SK-N-SH treated with all-trans-retinoic acid at 6 μM for 48 hours (cell line): ENCODE measurements at regions not wholly inside any gene's neighbourhood (a gene's known extent, or its start where the extent isn't known, plus 50 kb on each side); places are given as distances from the start of the nearest gene placed in this dataset.

Source experiments
- ATAC-seq: fragments of 200-7000 bp; cut with Tn5 transposase; 3 replicates; pipeline ENCODE4 v1.9.1; 2020; ENCODE audit warnings: mild to moderate bottlenecking, moderate library complexity
- ARNTL ChIP-seq: fragments of 450-650 bp; formaldehyde crosslinking; IDR thresholded peaks from 2 replicates; pipeline ENCODE4 v1.5.0; 2020; ENCODE audit warnings: low read depth, mild to moderate bottlenecking, moderate library complexity, borderline replicate concordance
- BACH2 ChIP-seq: fragments of 250-450 bp; sonication (Bioruptor Pico); IDR thresholded peaks from 2 replicates; pipeline ENCODE4 v1.9.0; 2021; ENCODE audit warnings: mild to moderate bottlenecking, borderline replicate concordance
- CSDC2 ChIP-seq: fragments of 250-450 bp; sonication (Bioruptor Pico); IDR thresholded peaks from 2 replicates; pipeline ENCODE4 v1.5.0; 2020; ENCODE audit warnings: mild to moderate bottlenecking, moderate library complexity
- CSRNP3 ChIP-seq: fragments of 250-450 bp; sonication (Bioruptor Pico); IDR thresholded peaks from 2 replicates; pipeline ENCODE4 v1.5.1; 2021; ENCODE audit warnings: mild to moderate bottlenecking, moderate library complexity
- GLIS3 ChIP-seq: fragments of 250-450 bp; sonication (Bioruptor Pico); IDR thresholded peaks from 2 replicates; pipeline ENCODE4 v1.5.0; 2020; ENCODE audit warnings: mild to moderate bottlenecking, moderate library complexity
- ISL1 ChIP-seq: fragments of 250-450 bp; sonication (Bioruptor Pico); IDR thresholded peaks from 2 replicates; pipeline ENCODE4 v2.1.2; 2022; ENCODE audit warnings: mild to moderate bottlenecking, moderate library complexity
- PPARA ChIP-seq: fragments of 250-450 bp; sonication (Bioruptor Pico); IDR thresholded peaks from 2 replicates; pipeline ENCODE4 v1.5.0; 2020; ENCODE audit warnings: mild to moderate bottlenecking, borderline replicate concordance
- RARB ChIP-seq: fragments of 250-450 bp; sonication (Bioruptor Pico); IDR thresholded peaks from 2 replicates; pipeline ENCODE4 v1.8.0; 2021; ENCODE audit warnings: mild to moderate bottlenecking, moderate library complexity
- TCF4 ChIP-seq: fragments of 250-450 bp; sonication (Bioruptor Pico); IDR thresholded peaks from 2 replicates; pipeline ENCODE4 v1.8.0; 2021; ENCODE audit warnings: mild to moderate bottlenecking, moderate library complexity, borderline replicate concordance
- TOX ChIP-seq: fragments of 250-450 bp; sonication (Bioruptor Pico); IDR thresholded peaks from 2 replicates; pipeline ENCODE4 v1.8.0; 2021; ENCODE audit warnings: mild to moderate bottlenecking, moderate library complexity, borderline replicate concordance
- ZC3H10 ChIP-seq: fragments of 250-450 bp; sonication (Bioruptor Pico); IDR thresholded peaks from 2 replicates; pipeline ENCODE4 v1.5.1; 2021; ENCODE audit warnings: mild to moderate bottlenecking, moderate library complexity
- ZFP3 ChIP-seq: fragments of 250-450 bp; sonication (Bioruptor Pico); IDR thresholded peaks from 2 replicates; pipeline ENCODE4 v1.5.0; 2020; ENCODE audit warnings: mild to moderate bottlenecking, moderate library complexity
- ZFP30 ChIP-seq: fragments of 450-650 bp; formaldehyde crosslinking; IDR thresholded peaks from 2 replicates; pipeline ENCODE4 v1.5.0; 2022; ENCODE audit warnings: mild to moderate bottlenecking, moderate library complexity
- ZNF70 ChIP-seq: fragments of 450-650 bp; formaldehyde crosslinking; IDR thresholded peaks from 2 replicates; pipeline ENCODE4 v1.5.0; 2020; ENCODE audit warnings: mild to moderate bottlenecking, moderate library complexity
- ZNF8 ChIP-seq: fragments of 450-650 bp; formaldehyde crosslinking; IDR thresholded peaks from 2 replicates; pipeline ENCODE4 v1.5.0; 2020; ENCODE audit warnings: mild to moderate bottlenecking, moderate library complexity
- TF ChIP-seq, protein P1 (sequence below): fragments of 250-450 bp; sonication (Bioruptor Pico); IDR thresholded peaks from 2 replicates; pipeline ENCODE4 v1.8.0; 2021; ENCODE audit warnings: low read depth, mild to moderate bottlenecking, moderate library complexity, borderline replicate concordance
- TF ChIP-seq, protein P2 (sequence below): fragments of 250-450 bp; sonication (Bioruptor Pico); IDR thresholded peaks from 2 replicates; pipeline ENCODE4 v1.5.1; 2020; ENCODE audit warnings: low read depth, mild to moderate bottlenecking, moderate library complexity
- TF ChIP-seq, protein P3 (sequence below): fragments of 250-450 bp; sonication (Bioruptor Pico); IDR thresholded peaks from 2 replicates; pipeline ENCODE4 v1.5.0; 2020; ENCODE audit warnings: mild to moderate bottlenecking, moderate library complexity
- TF ChIP-seq, protein P4 (sequence below): fragments of 250-450 bp; sonication (Bioruptor Pico); IDR thresholded peaks from 2 replicates; pipeline ENCODE4 v1.8.0; 2020; ENCODE audit warnings: mild to moderate bottlenecking, moderate library complexity, borderline replicate concordance

DNA sequence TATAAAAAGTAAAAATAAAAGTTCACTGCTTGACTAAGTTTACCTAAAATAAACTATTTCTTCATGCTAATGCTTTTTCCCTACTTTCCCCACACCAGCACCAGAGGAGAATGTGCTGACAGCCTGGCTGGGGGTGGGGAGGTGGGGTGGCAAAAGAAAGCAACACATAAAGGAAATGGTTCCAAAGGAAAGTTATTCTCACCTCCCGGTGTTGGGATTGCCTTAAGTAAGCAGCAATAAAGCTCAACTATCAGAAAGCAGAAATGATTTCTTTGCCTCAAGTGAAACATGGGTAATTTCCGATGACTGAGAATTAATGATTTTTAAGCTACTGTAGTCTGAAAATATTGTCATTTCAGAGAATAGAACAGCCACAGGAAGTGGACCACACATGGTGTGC lies 84.5 kb upstream of the DKK2 start:
- TF ChIP-seq, protein P1, sequence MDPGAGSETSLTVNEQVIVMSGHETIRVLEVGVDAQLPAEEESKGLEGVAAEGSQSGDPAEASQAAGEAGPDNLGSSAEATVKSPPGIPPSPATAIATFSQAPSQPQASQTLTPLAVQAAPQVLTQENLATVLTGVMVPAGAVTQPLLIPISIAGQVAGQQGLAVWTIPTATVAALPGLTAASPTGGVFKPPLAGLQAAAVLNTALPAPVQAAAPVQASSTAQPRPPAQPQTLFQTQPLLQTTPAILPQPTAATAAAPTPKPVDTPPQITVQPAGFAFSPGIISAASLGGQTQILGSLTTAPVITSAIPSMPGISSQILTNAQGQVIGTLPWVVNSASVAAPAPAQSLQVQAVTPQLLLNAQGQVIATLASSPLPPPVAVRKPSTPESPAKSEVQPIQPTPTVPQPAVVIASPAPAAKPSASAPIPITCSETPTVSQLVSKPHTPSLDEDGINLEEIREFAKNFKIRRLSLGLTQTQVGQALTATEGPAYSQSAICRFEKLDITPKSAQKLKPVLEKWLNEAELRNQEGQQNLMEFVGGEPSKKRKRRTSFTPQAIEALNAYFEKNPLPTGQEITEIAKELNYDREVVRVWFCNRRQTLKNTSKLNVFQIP (CRISPR knock-in tag), result no peak
- TF ChIP-seq PPARA (CRISPR knock-in tag), result no peak
- no peak for TF ChIP-seq ARNTL (CRISPR knock-in tag)
- TF ChIP-seq TOX (CRISPR knock-in tag), result no peak
- TF ChIP-seq RARB, result no peak
- no peak for TF ChIP-seq TCF4 (CRISPR knock-in tag)
- no peak for TF ChIP-seq CSRNP3 (CRISPR knock-in tag)
- TF ChIP-seq CSDC2 (CRISPR knock-in tag), result no peak
- no peak for TF ChIP-seq ZC3H10
- TF ChIP-seq, protein P2, sequence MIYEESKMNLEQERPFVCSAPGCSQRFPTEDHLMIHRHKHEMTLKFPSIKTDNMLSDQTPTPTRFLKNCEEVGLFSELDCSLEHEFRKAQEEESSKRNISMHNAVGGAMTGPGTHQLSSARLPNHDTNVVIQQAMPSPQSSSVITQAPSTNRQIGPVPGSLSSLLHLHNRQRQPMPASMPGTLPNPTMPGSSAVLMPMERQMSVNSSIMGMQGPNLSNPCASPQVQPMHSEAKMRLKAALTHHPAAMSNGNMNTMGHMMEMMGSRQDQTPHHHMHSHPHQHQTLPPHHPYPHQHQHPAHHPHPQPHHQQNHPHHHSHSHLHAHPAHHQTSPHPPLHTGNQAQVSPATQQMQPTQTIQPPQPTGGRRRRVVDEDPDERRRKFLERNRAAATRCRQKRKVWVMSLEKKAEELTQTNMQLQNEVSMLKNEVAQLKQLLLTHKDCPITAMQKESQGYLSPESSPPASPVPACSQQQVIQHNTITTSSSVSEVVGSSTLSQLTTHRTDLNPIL (CRISPR knock-in tag), result no peak
- TF ChIP-seq, protein P3, sequence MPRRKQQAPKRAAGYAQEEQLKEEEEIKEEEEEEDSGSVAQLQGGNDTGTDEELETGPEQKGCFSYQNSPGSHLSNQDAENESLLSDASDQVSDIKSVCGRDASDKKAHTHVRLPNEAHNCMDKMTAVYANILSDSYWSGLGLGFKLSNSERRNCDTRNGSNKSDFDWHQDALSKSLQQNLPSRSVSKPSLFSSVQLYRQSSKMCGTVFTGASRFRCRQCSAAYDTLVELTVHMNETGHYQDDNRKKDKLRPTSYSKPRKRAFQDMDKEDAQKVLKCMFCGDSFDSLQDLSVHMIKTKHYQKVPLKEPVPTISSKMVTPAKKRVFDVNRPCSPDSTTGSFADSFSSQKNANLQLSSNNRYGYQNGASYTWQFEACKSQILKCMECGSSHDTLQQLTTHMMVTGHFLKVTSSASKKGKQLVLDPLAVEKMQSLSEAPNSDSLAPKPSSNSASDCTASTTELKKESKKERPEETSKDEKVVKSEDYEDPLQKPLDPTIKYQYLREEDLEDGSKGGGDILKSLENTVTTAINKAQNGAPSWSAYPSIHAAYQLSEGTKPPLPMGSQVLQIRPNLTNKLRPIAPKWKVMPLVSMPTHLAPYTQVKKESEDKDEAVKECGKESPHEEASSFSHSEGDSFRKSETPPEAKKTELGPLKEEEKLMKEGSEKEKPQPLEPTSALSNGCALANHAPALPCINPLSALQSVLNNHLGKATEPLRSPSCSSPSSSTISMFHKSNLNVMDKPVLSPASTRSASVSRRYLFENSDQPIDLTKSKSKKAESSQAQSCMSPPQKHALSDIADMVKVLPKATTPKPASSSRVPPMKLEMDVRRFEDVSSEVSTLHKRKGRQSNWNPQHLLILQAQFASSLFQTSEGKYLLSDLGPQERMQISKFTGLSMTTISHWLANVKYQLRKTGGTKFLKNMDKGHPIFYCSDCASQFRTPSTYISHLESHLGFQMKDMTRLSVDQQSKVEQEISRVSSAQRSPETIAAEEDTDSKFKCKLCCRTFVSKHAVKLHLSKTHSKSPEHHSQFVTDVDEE (CRISPR knock-in tag), result no peak
- no peak for TF ChIP-seq ZNF70 (CRISPR knock-in tag)
- ATAC-seq, result no peak

- TF ChIP-seq GLIS3 (CRISPR knock-in tag) (no peak), CSDC2 (CRISPR knock-in tag) (no peak), ARNTL (CRISPR knock-in tag) (no peak), ZNF8 (CRISPR knock-in tag) (no peak), PPARA (CRISPR knock-in tag) (no peak), ISL1 (CRISPR knock-in tag) (no peak), CSRNP3 (CRISPR knock-in tag) (no peak), TCF4 (CRISPR knock-in tag) (no peak), TOX (CRISPR knock-in tag) (no peak), ZFP30 (CRISPR knock-in tag) (no peak), BACH2 (CRISPR knock-in tag) (no peak), ZC3H10 (no peak), ZFP3 (CRISPR knock-in tag) (no peak), RARB (no peak)
- TF ChIP-seq, protein P4, sequence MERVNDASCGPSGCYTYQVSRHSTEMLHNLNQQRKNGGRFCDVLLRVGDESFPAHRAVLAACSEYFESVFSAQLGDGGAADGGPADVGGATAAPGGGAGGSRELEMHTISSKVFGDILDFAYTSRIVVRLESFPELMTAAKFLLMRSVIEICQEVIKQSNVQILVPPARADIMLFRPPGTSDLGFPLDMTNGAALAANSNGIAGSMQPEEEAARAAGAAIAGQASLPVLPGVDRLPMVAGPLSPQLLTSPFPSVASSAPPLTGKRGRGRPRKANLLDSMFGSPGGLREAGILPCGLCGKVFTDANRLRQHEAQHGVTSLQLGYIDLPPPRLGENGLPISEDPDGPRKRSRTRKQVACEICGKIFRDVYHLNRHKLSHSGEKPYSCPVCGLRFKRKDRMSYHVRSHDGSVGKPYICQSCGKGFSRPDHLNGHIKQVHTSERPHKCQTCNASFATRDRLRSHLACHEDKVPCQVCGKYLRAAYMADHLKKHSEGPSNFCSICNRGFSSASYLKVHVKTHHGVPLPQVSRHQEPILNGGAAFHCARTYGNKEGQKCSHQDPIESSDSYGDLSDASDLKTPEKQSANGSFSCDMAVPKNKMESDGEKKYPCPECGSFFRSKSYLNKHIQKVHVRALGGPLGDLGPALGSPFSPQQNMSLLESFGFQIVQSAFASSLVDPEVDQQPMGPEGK (CRISPR knock-in tag), result no peak
- TF ChIP-seq, protein P1 (CRISPR knock-in tag), result no peak
- ATAC-seq, result no peak
Measured at GRCh38 chr4:107117726-107118125, 81.6 kb upstream of the DKK2 start.
